ENCODE measurements at regions not wholly inside any gene's neighbourhood (a gene's known extent, or its start where the extent isn't known, plus 50 kb on each side); places are given as distances from the start of the nearest gene placed in this dataset.
A peak's percentile ranks its signal among the peaks of the same experiment; 100 is the strongest.

GRCh38 chr16:87230571-87230970 is 86.6 kb downstream of the C16orf95 start:
- Histone ChIP-seq H3K9me3 (no peaks in the 10 kb centered on the region), H3K27me3 (ENCODE audit: low read depth) (no peaks in the 10 kb centered on the region), H3K36me3 (replicated peaks) (no peaks in the 10 kb centered on the region), H3K4me3 (no peak overlapping the region), H3K4me1 (no peaks in the 10 kb centered on the region)
- in situ Hi-C loops (cut with MboI; ENCODE audit: low sequenced_read_pairs): no loop called here
- no peak for DNase-seq (ENCODE audit: low spot score in 2 of 2)

DNA sequence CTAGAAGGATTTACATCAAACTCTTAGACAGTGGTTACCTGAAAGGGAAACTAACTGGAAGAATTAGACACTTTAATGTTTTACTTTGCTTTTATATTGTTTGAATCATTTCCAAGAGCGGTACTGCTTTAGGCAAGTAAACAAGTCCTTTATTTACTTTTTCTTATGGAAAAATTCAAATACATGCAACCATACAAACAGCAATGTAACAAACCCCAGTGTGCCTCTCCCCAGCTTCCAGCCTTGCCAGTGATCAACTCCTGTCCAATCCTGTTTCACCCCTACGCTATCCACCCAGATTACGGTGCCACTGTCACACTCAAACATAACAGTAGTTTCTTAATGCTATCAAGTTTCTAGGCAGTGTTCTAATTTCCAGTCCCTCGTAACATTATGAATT is 85.9 kb downstream of the C16orf95 start:
- Histone ChIP-seq H3K36me3 (replicated peaks) (no peaks in the 10 kb centered on the region), H3K27me3 (ENCODE audit: low read depth) (no peaks in the 10 kb centered on the region), H3K9me3 (no peaks in the 10 kb centered on the region), H3K4me3 (no peak overlapping the region), H3K4me1 (no peaks in the 10 kb centered on the region)
- no peak for DNase-seq (ENCODE audit: low spot score in 2 of 2)
- in situ Hi-C loops (cut with MboI; ENCODE audit: low sequenced_read_pairs): no loop called here

DNA sequence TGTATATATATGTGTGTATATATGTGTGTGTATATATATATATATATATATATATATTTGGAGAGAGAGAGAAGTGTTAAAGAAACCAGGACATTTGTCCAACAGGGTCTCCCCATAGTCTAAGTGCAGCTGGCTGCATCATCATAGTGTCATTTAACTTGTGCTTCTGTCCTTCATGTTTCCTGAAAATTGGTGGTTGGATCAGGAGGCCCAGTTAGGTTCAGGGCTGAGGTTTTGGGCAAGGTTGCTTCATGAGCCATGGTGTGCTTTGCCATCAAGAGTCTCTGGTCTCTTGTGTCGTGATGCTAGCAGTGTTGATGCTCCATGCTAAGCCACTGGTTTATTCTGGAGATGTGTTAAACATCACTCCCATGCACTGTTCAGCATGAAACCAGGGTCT is 85.3 kb downstream of the C16orf95 start:
- Histone ChIP-seq H3K36me3 (replicated peaks) (no peaks in the 10 kb centered on the region), H3K4me3 (no peak overlapping the region), H3K27me3 (ENCODE audit: low read depth) (no peaks in the 10 kb centered on the region), H3K4me1 (no peaks in the 10 kb centered on the region), H3K9me3 (no peaks in the 10 kb centered on the region)
- no peak for DNase-seq (ENCODE audit: low spot score in 2 of 2)
- in situ Hi-C loops (cut with MboI; ENCODE audit: low sequenced_read_pairs): no loop called here

DNA sequence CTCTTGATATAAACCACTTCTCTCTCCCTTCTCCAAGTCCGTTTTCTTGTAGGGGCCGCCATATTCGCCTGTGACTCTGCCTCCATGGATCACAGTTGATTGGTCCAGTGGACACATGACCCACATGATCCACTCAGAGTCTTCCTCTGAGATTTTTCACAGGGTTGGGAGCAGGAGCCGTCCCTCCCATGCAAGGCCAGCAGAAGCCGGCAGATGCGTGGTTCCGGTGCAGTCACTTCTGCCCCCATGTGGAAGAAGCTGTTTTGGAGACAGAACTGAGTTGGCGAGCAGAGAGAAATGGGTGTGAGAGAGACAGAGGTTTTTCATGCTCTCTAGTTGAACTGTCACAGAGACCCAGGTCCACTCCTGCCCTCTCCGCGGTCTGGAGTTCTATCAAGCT is 83.3 kb downstream of the C16orf95 start:
- no peaks in the 10 kb centered on the region for H3K27me3 ChIP-seq (ENCODE audit: low read depth)
- H3K36me3 ChIP-seq (replicated peaks): no peaks in the 10 kb centered on the region
- in situ Hi-C loops (cut with MboI; ENCODE audit: low sequenced_read_pairs): no loop called here
- no peaks in the 10 kb centered on the region for H3K4me1 ChIP-seq
- H3K9me3 ChIP-seq: no peaks in the 10 kb centered on the region
- no peak for DNase-seq (ENCODE audit: low spot score in 2 of 2)
- H3K4me3 ChIP-seq: no peak overlapping the region

DNA sequence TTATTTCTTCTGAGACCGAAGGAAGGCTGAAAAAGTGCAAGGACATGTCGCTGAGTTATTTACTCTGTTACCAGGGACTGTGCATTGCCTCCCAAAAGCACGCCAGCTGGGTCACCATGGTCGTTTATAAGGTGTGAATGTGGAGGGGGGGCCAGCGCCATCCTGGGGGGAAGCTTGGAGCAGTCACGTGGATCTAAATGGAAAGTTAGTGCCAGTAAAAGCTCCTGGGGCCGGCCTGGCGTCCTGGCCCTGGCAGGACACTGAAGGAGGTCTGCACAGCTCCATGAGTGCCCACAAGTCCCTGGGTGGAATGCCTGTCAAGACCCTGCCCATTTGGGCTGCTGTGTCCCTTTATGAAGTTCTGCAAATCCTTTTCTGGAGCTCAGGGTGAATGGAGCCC is 82.6 kb downstream of the C16orf95 start:
- in situ Hi-C loops (cut with MboI; ENCODE audit: low sequenced_read_pairs): no loop called here
- DNase-seq (ENCODE audit: low spot score in 2 of 2): no peak
- Histone ChIP-seq H3K4me1 (no peaks in the 10 kb centered on the region), H3K4me3 (no peak overlapping the region), H3K27me3 (ENCODE audit: low read depth) (no peaks in the 10 kb centered on the region), H3K9me3 (no peaks in the 10 kb centered on the region), H3K36me3 (replicated peaks) (no peaks in the 10 kb centered on the region)

- no peak for DNase-seq (ENCODE audit: low spot score in 2 of 2)
- no peaks in the 10 kb centered on the region for H3K27me3 ChIP-seq (ENCODE audit: low read depth)
- no peak overlapping the region for H3K4me3 ChIP-seq
- H3K36me3 ChIP-seq (replicated peaks): no peaks in the 10 kb centered on the region
- in situ Hi-C loops (cut with MboI; ENCODE audit: low sequenced_read_pairs): no loop called here
- H3K9me3 ChIP-seq: no peaks in the 10 kb centered on the region
- H3K4me1 ChIP-seq: peaks cover 3% of the 10 kb centered on the region; the same call in 1 of the 2 replicates
Observed at GRCh38 chr16:87235810-87236515, 81.2 kb downstream of the C16orf95 start.

DNA sequence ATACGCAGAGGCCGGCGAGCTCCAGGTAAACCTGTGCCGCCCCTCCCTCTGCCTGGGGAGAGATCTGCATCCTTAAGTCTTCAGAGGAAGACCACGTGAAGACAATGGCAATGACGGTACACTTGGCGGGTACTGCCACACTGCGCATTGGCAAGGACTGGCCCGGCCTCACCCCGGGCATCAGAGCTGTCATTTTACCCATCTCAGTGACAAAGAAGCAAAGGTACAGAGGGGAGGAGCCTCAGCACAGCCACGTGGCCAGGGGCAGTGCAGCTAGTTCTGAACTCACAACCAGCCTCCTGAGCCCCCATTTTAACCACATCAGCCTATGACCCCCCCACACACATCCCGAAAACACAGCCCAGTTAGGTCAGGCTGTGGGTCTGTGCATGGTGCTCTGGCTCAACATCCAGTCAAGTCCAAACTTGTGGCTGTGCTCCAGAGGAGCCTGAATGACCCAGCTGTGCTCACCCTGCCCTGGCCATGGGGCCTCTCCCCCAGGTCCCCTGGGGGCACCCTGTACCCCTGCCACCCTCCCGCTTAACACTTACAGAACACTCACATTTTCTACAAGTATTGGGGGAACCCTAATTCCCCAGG is 80.6 kb downstream of the C16orf95 start:
- in situ Hi-C loops (cut with MboI; ENCODE audit: low sequenced_read_pairs): no loop called here
- no peak for DNase-seq (ENCODE audit: low spot score in 2 of 2)
- no peaks in the 10 kb centered on the region for H3K9me3 ChIP-seq

DNA sequence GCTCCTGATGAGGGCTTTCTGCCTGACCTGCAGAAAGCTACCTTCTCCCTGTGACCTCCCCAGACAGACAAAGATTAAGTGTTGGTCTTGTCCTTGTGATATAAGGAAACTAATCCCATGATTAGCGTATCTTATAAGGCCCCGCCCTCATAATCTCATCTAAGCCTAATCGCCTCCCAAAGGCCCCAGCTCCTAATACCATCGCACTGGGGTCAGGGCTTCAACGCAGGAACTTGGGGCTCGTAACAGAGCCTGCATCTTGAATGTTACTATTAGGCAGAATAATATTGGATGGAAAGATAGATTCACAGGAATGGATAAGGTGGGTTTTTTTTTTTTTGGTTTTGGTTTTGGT is 78.9 kb downstream of the C16orf95 start:
- no peaks in the 10 kb centered on the region for H3K27me3 ChIP-seq (ENCODE audit: low read depth)
- no peaks in the 10 kb centered on the region for H3K36me3 ChIP-seq (replicated peaks)
- in situ Hi-C loops (cut with MboI; ENCODE audit: low sequenced_read_pairs): no loop called here
- H3K4me1 ChIP-seq: peaks cover 8% of the 10 kb centered on the region
- H3K4me3 ChIP-seq: no peak overlapping the region
- DNase-seq (ENCODE audit: low spot score in 2 of 2): no peak
- H3K9me3 ChIP-seq: no peaks in the 10 kb centered on the region

More for the DNA sequence above, 80.6 kb downstream of the C16orf95 start:
- Histone ChIP-seq H3K4me3 (no peak overlapping the region), H3K4me1 (peaks cover 3% of the 10 kb centered on the region; the same call in 1 of the 2 replicates), H3K36me3 (replicated peaks) (no peaks in the 10 kb centered on the region), H3K27me3 (ENCODE audit: low read depth) (no peaks in the 10 kb centered on the region)

DNA sequence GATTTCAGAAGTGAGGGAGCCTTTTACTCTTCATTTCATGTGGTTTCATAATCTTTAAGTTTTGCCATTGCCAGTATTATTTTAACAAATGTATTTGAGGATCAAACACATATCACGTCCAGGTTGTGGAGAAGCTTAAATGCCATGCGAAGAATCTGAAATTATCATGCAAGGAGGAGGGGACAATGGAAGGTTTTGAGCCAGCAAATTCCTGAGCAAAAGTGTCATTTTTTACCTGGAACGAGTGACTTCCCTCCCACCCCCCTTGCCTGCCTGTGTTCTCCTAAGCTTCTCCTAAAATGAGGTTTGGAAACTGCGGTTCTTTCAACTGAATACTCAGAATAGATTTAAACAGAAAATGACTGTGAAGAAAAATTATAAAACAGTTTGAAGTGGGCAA is 77.6 kb downstream of the C16orf95 start:
- no peak for DNase-seq (ENCODE audit: low spot score in 2 of 2)
- in situ Hi-C loops (cut with MboI; ENCODE audit: low sequenced_read_pairs): no loop called here
- Histone ChIP-seq H3K4me3 (no peak overlapping the region), H3K4me1 (peaks cover 12% of the 10 kb centered on the region), H3K36me3 (replicated peaks) (no peaks in the 10 kb centered on the region), H3K27me3 (ENCODE audit: low read depth) (no peaks in the 10 kb centered on the region), H3K9me3 (no peaks in the 10 kb centered on the region)

DNA sequence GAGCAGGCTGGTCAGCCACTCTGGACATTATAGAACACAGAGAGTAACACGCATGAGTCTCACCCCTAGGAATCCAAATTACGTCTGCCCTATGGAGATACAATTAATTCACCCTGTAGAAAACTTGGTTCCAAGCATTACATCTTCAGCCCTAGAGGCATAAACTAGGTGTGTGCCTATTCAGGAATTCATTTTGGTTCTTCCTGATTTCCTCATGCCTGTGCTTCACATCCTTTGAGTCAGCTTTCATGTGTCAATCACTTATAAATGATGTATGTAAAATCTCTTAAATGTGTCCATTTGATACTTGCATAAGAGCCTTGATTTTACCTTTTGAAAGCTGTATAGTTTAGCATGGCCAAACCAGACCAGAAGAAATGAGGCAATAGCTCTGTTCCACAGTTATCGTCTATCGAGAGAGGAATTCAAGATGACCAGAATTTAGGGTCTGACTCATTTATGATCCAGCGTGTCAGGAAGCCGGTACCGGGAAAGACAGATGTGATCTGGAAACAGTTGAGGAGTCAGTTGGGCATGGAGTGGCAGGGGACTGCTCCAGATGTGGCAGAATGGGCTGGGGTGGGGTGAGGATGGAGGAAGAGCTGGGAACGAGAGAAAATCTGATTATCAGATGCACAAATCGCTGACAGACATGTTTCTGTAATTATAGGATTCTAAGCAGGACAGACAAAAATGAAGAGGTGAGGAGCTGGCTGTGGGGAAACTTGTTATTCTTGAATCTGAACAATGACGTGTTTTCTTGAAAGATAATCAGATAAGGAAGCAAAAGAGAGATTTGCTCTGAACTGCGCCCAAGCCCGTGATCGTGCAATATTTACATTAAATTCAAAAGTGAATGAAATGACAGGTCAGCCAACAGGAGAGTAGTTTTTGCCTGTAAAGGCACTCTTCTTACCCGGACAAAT is 76.7 kb downstream of the C16orf95 start:
- in situ Hi-C loops (cut with MboI; ENCODE audit: low sequenced_read_pairs): no loop called here
- H3K4me1 ChIP-seq: peaks cover 12% of the 10 kb centered on the region
- H3K9me3 ChIP-seq: no peaks in the 10 kb centered on the region
- no peak for DNase-seq (ENCODE audit: low spot score in 2 of 2)
- H3K36me3 ChIP-seq (replicated peaks): no peaks in the 10 kb centered on the region
- no peaks in the 10 kb centered on the region for H3K27me3 ChIP-seq (ENCODE audit: low read depth)
- H3K4me3 ChIP-seq: no peak overlapping the region

GRCh38 chr16:87241137-87241771 is 75.9 kb downstream of the C16orf95 start:
- DNase-seq (ENCODE audit: low spot score in 2 of 2): no peak
- H3K4me1 ChIP-seq: peaks cover 12% of the 10 kb centered on the region
- H3K9me3 ChIP-seq: no peaks in the 10 kb centered on the region
- no peaks in the 10 kb centered on the region for H3K36me3 ChIP-seq (replicated peaks)
- no peaks in the 10 kb centered on the region for H3K27me3 ChIP-seq (ENCODE audit: low read depth)
- in situ Hi-C loops (cut with MboI; ENCODE audit: low sequenced_read_pairs): no loop called here
- H3K4me3 ChIP-seq: no peak overlapping the region

GRCh38 chr16:87243478-87243877 is 73.7 kb downstream of the C16orf95 start:
- Histone ChIP-seq H3K9me3 (no peaks in the 10 kb centered on the region), H3K4me1 (peaks cover 12% of the 10 kb centered on the region), H3K27me3 (ENCODE audit: low read depth) (no peaks in the 10 kb centered on the region), H3K36me3 (replicated peaks) (no peaks in the 10 kb centered on the region), H3K4me3 (no peak overlapping the region)
- DNase-seq (ENCODE audit: low spot score in 2 of 2): peak; percentile 54 to 59
- in situ Hi-C loops (cut with MboI; ENCODE audit: low sequenced_read_pairs): no loop called here

GRCh38 chr16:87244636-87245197 is 72.5 kb downstream of the C16orf95 start:
- no peaks in the 10 kb centered on the region for H3K9me3 ChIP-seq
- H3K4me1 ChIP-seq: peaks cover 12% of the 10 kb centered on the region
- no peaks in the 10 kb centered on the region for H3K36me3 ChIP-seq (replicated peaks)
- no peak for DNase-seq (ENCODE audit: low spot score in 2 of 2)
- H3K4me3 ChIP-seq: no peak overlapping the region
- in situ Hi-C loops (cut with MboI; ENCODE audit: low sequenced_read_pairs): no loop called here
- no peaks in the 10 kb centered on the region for H3K27me3 ChIP-seq (ENCODE audit: low read depth)
